Neural cell (in vitro differentiated cells): ENCODE measurements at regions not wholly inside any gene's neighbourhood (a gene's known extent, or its start where the extent isn't known, plus 50 kb on each side); places are given as distances from the start of the nearest gene placed in this dataset.

Experiments
- H2AFZ ChIP-seq: fragments of 200-600, 300-800 bp; sonication (generic), shearing (Covaris generic); 2 replicates; pipeline ENCODE4 v1.6.0; 2014; ENCODE audit warnings: low read depth, mild to moderate bottlenecking, antibody characterized with exemption, low read length, moderate library complexity
- H3F3A ChIP-seq: fragments of 200-600 bp; shearing (Covaris generic); 2 replicates; pipeline ENCODE4 v1.6.1; 2016; ENCODE audit warnings: mild to moderate bottlenecking, moderate library complexity, mixed read lengths, antibody characterized with exemption, low read length; ENCODE audit not compliant: insufficient read depth, poor library complexity, severe bottlenecking
- H3K27ac ChIP-seq: fragments of 200-600, 300-800 bp; sonication (generic), shearing (Covaris generic); 2 replicates; pipeline ENCODE4 v1.5.1; 2014; ENCODE audit warnings: mild to moderate bottlenecking, low read length, moderate library complexity
- H3K27me3 ChIP-seq: fragments of 300-800, 200-600 bp; sonication (generic), shearing (Covaris generic); 2 replicates; pipeline ENCODE4 v1.6.0; 2014; ENCODE audit warnings: mild to moderate bottlenecking, low read depth, low read length, moderate library complexity; ENCODE audit not compliant: insufficient read depth
- H3K36me3 ChIP-seq: fragments of 300-800, 200-600 bp; sonication (generic), shearing (Covaris generic); 2 replicates; pipeline ENCODE4 v1.5.1; 2014; ENCODE audit warnings: mild to moderate bottlenecking, antibody characterized with exemption, low read length, moderate library complexity; ENCODE audit not compliant: insufficient read depth
- H3K4me2 ChIP-seq: fragments of 300-800, 200-600 bp; sonication (generic), shearing (Covaris generic); 2 replicates; pipeline ENCODE4 v1.6.0; 2014; ENCODE audit warnings: mild to moderate bottlenecking, low read length
- H3K4me3 ChIP-seq: fragments of 300-800, 200-600 bp; sonication (generic), shearing (Covaris generic); 2 replicates; pipeline ENCODE4 v1.5.1; 2014; ENCODE audit warnings: mild to moderate bottlenecking, low read length, moderate library complexity
- H3K79me2 ChIP-seq: fragments of 200-600 bp; shearing (Covaris generic); replicated peaks from 2 replicates; pipeline ENCODE4 v1.6.0; 2014; ENCODE audit warnings: mild to moderate bottlenecking, low read length, moderate library complexity; ENCODE audit not compliant: insufficient read depth
- H3K9ac ChIP-seq: fragments of 300-800, 200-600 bp; sonication (generic), shearing (Covaris generic); 2 replicates; pipeline ENCODE4 v1.6.1; 2016; ENCODE audit warnings: mild to moderate bottlenecking, low read length, mixed read lengths
- H3K9me2 ChIP-seq: fragments of 200-600 bp; shearing (Covaris generic); 2 replicates; pipeline ENCODE4 v1.6.1; 2016; ENCODE audit warnings: mild to moderate bottlenecking, low read length, mixed read lengths; ENCODE audit not compliant: insufficient read depth
- H3K9me3 ChIP-seq: fragments of 200-600, 300-800 bp; sonication (generic), shearing (Covaris generic); 2 replicates; pipeline ENCODE4 v1.6.1; 2016; ENCODE audit warnings: mild to moderate bottlenecking, mixed run types, low read length, moderate library complexity, mixed read lengths
- H4K20me1 ChIP-seq: fragments of 200-600 bp; shearing (Covaris generic); 2 replicates; pipeline ENCODE4 v1.6.1; 2016; ENCODE audit warnings: mild to moderate bottlenecking, mixed run types; ENCODE audit not compliant: insufficient read depth
- CTCF ChIP-seq: fragments of 450-650 bp; IDR thresholded peaks from 2 replicates; pipeline ENCODE4 v1.5.1; 2014; ENCODE audit warnings: antibody characterized with exemption, mild to moderate bottlenecking, moderate library complexity; ENCODE audit not compliant: poor library complexity, severe bottlenecking
- EP300 ChIP-seq: fragments of 450-650 bp; conservative IDR thresholded peaks from 2 replicates; pipeline ENCODE4 v1.6.1; 2014; ENCODE audit warnings: antibody characterized with exemption, mild to moderate bottlenecking, moderate library complexity; ENCODE audit not compliant: poor library complexity, severe bottlenecking
- EZH2 ChIP-seq: fragments of 200-600, 300-800 bp; shearing (Covaris generic), sonication (generic); IDR thresholded peaks from 2 replicates; pipeline ENCODE4 v1.6.1; 2014; ENCODE audit warnings: antibody characterized with exemption, low read length, borderline replicate concordance, mild to moderate bottlenecking; ENCODE audit not compliant: insufficient read depth, poor library complexity, severe bottlenecking
- MXI1 ChIP-seq: fragments of 450-650 bp; conservative IDR thresholded peaks from 2 replicates; pipeline ENCODE4 v1.6.1; 2014; ENCODE audit warnings: antibody characterized with exemption, mild to moderate bottlenecking; ENCODE audit not compliant: poor library complexity, severe bottlenecking
- POLR2AphosphoS5 ChIP-seq: IDR thresholded peaks from 2 replicates; pipeline ENCODE4 v1.6.1; 2012
- RAD21 ChIP-seq: fragments of 450-650 bp; conservative IDR thresholded peaks from 2 replicates; pipeline ENCODE4 v1.6.1; 2014; ENCODE audit warnings: antibody characterized with exemption, mild to moderate bottlenecking, moderate library complexity
- REST ChIP-seq: IDR thresholded peaks from 2 replicates; pipeline ENCODE4 v1.6.1; 2012; ENCODE audit warnings: borderline replicate concordance
- SMC3 ChIP-seq: fragments of 450-650 bp; conservative IDR thresholded peaks from 2 replicates; pipeline ENCODE4 v1.6.1; 2014; ENCODE audit warnings: antibody characterized with exemption, mild to moderate bottlenecking, moderate library complexity; ENCODE audit not compliant: poor library complexity
- TAF1 ChIP-seq: IDR thresholded peaks from 2 replicates; pipeline ENCODE4 v1.6.1; 2012; ENCODE audit warnings: low read depth

- TF ChIP-seq EP300, result no peak
- TF ChIP-seq RAD21, result no peak
- no peak for TF ChIP-seq TAF1
- Histone ChIP-seq H3K4me2 (no peak overlapping the region), H3F3A (no peaks in the 10 kb centered on the region), H3K9ac (no peak overlapping the region), H3K27me3 (no peaks in the 10 kb centered on the region), H2AFZ (no peak overlapping the region), H4K20me1 (no peaks in the 10 kb centered on the region), H3K9me2 (no peaks in the 10 kb centered on the region), H3K79me2 (no peaks in the 10 kb centered on the region), H3K36me3 (no peaks in the 10 kb centered on the region), H3K4me3 (no peak overlapping the region), H3K27ac (no peak overlapping the region), H3K9me3 (no peaks in the 10 kb centered on the region)
Measured at GRCh38 chr5:108433600-108433999, 51.7 kb upstream of the FBXL17 start.

- Histone ChIP-seq H2AFZ (no peak overlapping the region), H4K20me1 (no peaks in the 10 kb centered on the region), H3K36me3 (no peaks in the 10 kb centered on the region), H3F3A (no peaks in the 10 kb centered on the region), H3K79me2 (no peaks in the 10 kb centered on the region), H3K27me3 (no peaks in the 10 kb centered on the region), H3K9me3 (no peaks in the 10 kb centered on the region), H3K9me2 (no peaks in the 10 kb centered on the region), H3K27ac (no peak overlapping the region), H3K4me2 (no peak overlapping the region), H3K4me3 (no peak overlapping the region), H3K9ac (no peak overlapping the region)
- TF ChIP-seq CTCF, result no peak
- no peak for TF ChIP-seq RAD21
- TF ChIP-seq EP300, result no peak
- TF ChIP-seq MXI1, result no peak
- TF ChIP-seq TAF1, result no peak
- TF ChIP-seq EZH2, result no peak
- no peak for TF ChIP-seq POLR2AphosphoS5
- no peak for TF ChIP-seq SMC3
- no peak for TF ChIP-seq REST
Measured at GRCh38 chr5:108432024-108432423, 50.1 kb upstream of the FBXL17 start.
